Body of pancreas (tissue), 4 donors: ENCODE measurements at regions not wholly inside any gene's neighbourhood (a gene's known extent, or its start where the extent isn't known, plus 50 kb on each side); places are given as distances from the start of the nearest gene placed in this dataset.

Experiments used
- CTCF ChIP-seq, 7 experiments: fragments of 450-650 bp in 4 of 7; fragments of 200-600 bp in 3 of 7; sonication (generic) in 3 of 7; IDR thresholded peaks; one replicate each; pipeline ENCODE4 v1.5.1; 2016 to 2019; ENCODE audit warnings: antibody characterized with exemption in 7 of 7
- POLR2A ChIP-seq, 3 donors: fragments of 450-650 bp; IDR thresholded peaks; one replicate each; pipeline ENCODE4 v1.6.1; 2016; ENCODE audit warnings: antibody characterized with exemption in 3 of 3, mild to moderate bottlenecking in 2 of 3

- TF ChIP-seq CTCF (IDR thresholded peaks at IDR 0.05) = no peak
- no peak for TF ChIP-seq POLR2A (IDR thresholded peaks at IDR 0.05)
These were observed 111.3 kb upstream of the LGSN start for GRCh38 chr6:63430985-63431519.
